Limb (tissue), 2 donors: ENCODE measurements at regions not wholly inside any gene's neighbourhood (a gene's known extent, or its start where the extent isn't known, plus 50 kb on each side); places are given as distances from the start of the nearest gene placed in this dataset.
A peak's percentile ranks its signal among the peaks of the same experiment; 100 is the strongest.

ENCODE experiments used
- DNase-seq, 2 donors: peaks; one replicate each; pipeline ENCODE4 v3.0.0-alpha.2; 2016; ENCODE audit errors: extremely low spot score in 2 of 2

- DNase-seq, result no peak
These were observed 474.2 kb upstream of the RGMA start for GRCh38 chr15:93563218-93563617.

GRCh38 chr15:93562395-93563123, 473.5 kb upstream of the RGMA start:
- DNase-seq, result no peak

GRCh38 chr15:93557696-93558095, 468.7 kb upstream of the RGMA start:
- no peak for DNase-seq

- DNase-seq, result peak in 1 of 2 donors; percentile 43
These were observed 464.3 kb upstream of the RGMA start for GRCh38 chr15:93553167-93553935.

- DNase-seq, result no peak
These were observed 454.1 kb upstream of the RGMA start for GRCh38 chr15:93543093-93543492.

GRCh38 chr15:93527374-93528050, 438.5 kb upstream of the RGMA start:
- no peak for DNase-seq

- DNase-seq, result no peak
These were observed 435.4 kb upstream of the RGMA start for GRCh38 chr15:93524432-93524831.

GRCh38 chr15:93523481-93523880, 434.5 kb upstream of the RGMA start:
- DNase-seq, result peak in 1 of 2 donors; percentile 38

- peak in 1 of 2 donors; percentile 39 for DNase-seq
These were observed 431.2 kb upstream of the RGMA start for GRCh38 chr15:93520206-93520605.

- DNase-seq, result no peak
These were observed 430.6 kb upstream of the RGMA start for GRCh38 chr15:93519599-93519998.

GRCh38 chr15:93517176-93517575, 428.2 kb upstream of the RGMA start:
- DNase-seq, result no peak

- peak in 1 of 2 donors; percentile 25 for DNase-seq
These were observed 426.4 kb upstream of the RGMA start for GRCh38 chr15:93515256-93516051.

GRCh38 chr15:93506646-93507045, 417.6 kb upstream of the RGMA start:
- no peak for DNase-seq

- DNase-seq, result no peak
These were observed 416.5 kb upstream of the RGMA start for GRCh38 chr15:93505506-93505905.

GRCh38 chr15:93501946-93502345, 412.9 kb upstream of the RGMA start:
- no peak for DNase-seq

GRCh38 chr15:93500155-93500554, 411.1 kb upstream of the RGMA start:
- no peak for DNase-seq

- DNase-seq, result no peak
These were observed 408.3 kb upstream of the RGMA start for GRCh38 chr15:93497291-93497690.

- no peak for DNase-seq
These were observed 407.9 kb upstream of the RGMA start for GRCh38 chr15:93496888-93497287.

GRCh38 chr15:93495799-93496637, 407.0 kb upstream of the RGMA start:
- DNase-seq, result no peak

GRCh38 chr15:93493172-93493571, 404.2 kb upstream of the RGMA start:
- DNase-seq, result no peak

GRCh38 chr15:93491291-93491690, 402.3 kb upstream of the RGMA start:
- no peak for DNase-seq
